ENCODE measurements at regions not wholly inside any gene's neighbourhood (a gene's known extent, or its start where the extent isn't known, plus 50 kb on each side); places are given as distances from the start of the nearest gene placed in this dataset.

DNA sequence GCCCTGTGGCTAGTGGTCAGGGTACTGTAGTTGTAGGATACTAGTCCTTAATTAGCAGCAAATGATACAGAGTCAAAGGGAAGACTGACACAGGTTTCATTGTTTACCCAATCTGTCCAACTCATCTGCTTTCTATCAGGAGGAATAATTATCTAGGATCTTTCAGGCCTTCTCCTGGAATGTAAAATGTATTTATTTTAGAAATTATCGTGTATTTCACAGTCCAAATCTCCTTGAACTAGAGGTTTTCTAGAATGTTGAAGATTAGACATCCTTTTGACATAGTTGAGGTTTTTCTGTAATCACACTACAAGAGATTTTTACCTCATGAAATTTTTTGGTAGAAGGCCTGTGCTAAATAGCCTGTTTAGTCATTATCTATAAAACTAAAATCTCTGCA is 1694.8 kb upstream of the PCDH20 start (continued):
- TF ChIP-seq ATF1 (CRISPR knock-in tag; IDR thresholded peaks at IDR 0.05) (no peak), MYBL2 (CRISPR knock-in tag; IDR thresholded peaks at IDR 0.05) (no peak), NFATC4 (CRISPR knock-in tag; IDR thresholded peaks at IDR 0.05) (no peak), ATF2 (CRISPR knock-in tag; IDR thresholded peaks at IDR 0.05; ENCODE audit: borderline replicate concordance, low read depth) (no peak), ZNF396 (CRISPR knock-in tag; IDR thresholded peaks at IDR 0.05; ENCODE audit: borderline replicate concordance) (no peak)
- TF ChIP-seq, protein P1, sequence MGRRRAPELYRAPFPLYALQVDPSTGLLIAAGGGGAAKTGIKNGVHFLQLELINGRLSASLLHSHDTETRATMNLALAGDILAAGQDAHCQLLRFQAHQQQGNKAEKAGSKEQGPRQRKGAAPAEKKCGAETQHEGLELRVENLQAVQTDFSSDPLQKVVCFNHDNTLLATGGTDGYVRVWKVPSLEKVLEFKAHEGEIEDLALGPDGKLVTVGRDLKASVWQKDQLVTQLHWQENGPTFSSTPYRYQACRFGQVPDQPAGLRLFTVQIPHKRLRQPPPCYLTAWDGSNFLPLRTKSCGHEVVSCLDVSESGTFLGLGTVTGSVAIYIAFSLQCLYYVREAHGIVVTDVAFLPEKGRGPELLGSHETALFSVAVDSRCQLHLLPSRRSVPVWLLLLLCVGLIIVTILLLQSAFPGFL (CRISPR knock-in tag; IDR thresholded peaks at IDR 0.05; ENCODE audit: borderline replicate concordance), result no peak

DNA sequence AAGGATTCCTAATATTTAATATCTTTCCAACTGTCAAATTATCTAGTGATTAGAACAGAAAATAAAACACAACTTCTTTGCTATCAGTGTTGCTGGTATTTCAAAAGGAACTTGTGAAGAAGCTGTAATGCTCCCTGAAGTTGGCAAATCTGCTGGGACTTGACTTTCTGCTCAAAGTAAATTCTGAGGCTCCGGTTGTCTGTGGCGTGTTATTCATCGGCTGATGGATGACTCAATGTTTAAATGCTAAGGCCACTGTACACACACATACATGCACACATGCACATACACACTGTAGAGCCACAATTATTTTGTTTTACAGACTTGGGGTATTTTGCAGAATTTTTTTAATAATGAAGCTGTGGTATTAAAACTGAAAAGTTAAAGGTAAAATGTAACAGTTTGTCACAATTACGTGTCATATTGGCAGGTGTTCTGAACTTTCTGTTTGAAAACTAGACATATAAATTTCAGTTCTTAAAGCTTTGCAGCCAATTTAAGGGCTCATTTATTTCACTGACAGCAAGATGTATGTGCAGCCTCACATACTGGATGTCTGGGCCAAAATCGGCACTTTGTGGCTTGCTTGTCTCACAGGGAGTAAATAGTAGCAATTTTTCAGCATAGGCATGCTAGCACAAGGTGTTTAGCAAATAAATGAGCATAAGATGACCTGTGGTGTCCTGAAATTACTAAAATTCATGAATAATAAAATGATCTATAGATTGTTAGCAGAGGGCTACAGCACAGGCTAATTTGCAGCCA is 1691.7 kb upstream of the PCDH20 start:
- no peak overlapping the region for H3K4me3 Mint-ChIP-seq
- POLR2A ChIA-PET, result no interaction called here
- H3K9me3 Mint-ChIP-seq, result peaks cover 4% of the 10 kb centered on the region
- CTCF ChIA-PET, result no interaction called here
- no peak for ATAC-seq
- no peak for DNase-seq (ENCODE audit: low spot score)
- no peak overlapping the region for H3K27ac Mint-ChIP-seq
- no peaks in the 10 kb centered on the region for H3K36me3 Mint-ChIP-seq
- TF ChIP-seq MLX (CRISPR knock-in tag; IDR thresholded peaks at IDR 0.05), result no peak
- no peak for TF ChIP-seq ATF2 (CRISPR knock-in tag; IDR thresholded peaks at IDR 0.05; ENCODE audit: borderline replicate concordance, low read depth)
- TF ChIP-seq JUN (CRISPR knock-in tag; IDR thresholded peaks at IDR 0.05), result no peak
- no peak for TF ChIP-seq OVOL2 (CRISPR knock-in tag; IDR thresholded peaks at IDR 0.05; ENCODE audit: borderline replicate concordance)
- TF ChIP-seq ZNF671 (CRISPR knock-in tag; IDR thresholded peaks at IDR 0.05), result no peak
- TF ChIP-seq ZNF532 (CRISPR knock-in tag; IDR thresholded peaks at IDR 0.05; ENCODE audit: borderline replicate concordance), result no peak
- no peak for TF ChIP-seq GABPB1 (CRISPR knock-in tag; IDR thresholded peaks at IDR 0.05)
- no peak for TF ChIP-seq TEAD1 (CRISPR knock-in tag; IDR thresholded peaks at IDR 0.05)
- TF ChIP-seq AFF4 (CRISPR knock-in tag; IDR thresholded peaks at IDR 0.05; ENCODE audit: borderline replicate concordance), result no peak
- TF ChIP-seq IRF1 (CRISPR knock-in tag; IDR thresholded peaks at IDR 0.05), result no peak
- TF ChIP-seq, protein P2, sequence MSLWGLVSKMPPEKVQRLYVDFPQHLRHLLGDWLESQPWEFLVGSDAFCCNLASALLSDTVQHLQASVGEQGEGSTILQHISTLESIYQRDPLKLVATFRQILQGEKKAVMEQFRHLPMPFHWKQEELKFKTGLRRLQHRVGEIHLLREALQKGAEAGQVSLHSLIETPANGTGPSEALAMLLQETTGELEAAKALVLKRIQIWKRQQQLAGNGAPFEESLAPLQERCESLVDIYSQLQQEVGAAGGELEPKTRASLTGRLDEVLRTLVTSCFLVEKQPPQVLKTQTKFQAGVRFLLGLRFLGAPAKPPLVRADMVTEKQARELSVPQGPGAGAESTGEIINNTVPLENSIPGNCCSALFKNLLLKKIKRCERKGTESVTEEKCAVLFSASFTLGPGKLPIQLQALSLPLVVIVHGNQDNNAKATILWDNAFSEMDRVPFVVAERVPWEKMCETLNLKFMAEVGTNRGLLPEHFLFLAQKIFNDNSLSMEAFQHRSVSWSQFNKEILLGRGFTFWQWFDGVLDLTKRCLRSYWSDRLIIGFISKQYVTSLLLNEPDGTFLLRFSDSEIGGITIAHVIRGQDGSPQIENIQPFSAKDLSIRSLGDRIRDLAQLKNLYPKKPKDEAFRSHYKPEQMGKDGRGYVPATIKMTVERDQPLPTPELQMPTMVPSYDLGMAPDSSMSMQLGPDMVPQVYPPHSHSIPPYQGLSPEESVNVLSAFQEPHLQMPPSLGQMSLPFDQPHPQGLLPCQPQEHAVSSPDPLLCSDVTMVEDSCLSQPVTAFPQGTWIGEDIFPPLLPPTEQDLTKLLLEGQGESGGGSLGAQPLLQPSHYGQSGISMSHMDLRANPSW (CRISPR knock-in tag; conservative IDR thresholded peaks at IDR 0.05; ENCODE audit: low read depth), result no peak
- H3K27me3 Mint-ChIP-seq (ENCODE audit: low read depth), result no peaks in the 10 kb centered on the region
- H3K4me1 Mint-ChIP-seq, result no peaks in the 10 kb centered on the region
